Dermis blood vessel endothelial cell (primary cell): ENCODE measurements at regions not wholly inside any gene's neighbourhood (a gene's known extent, or its start where the extent isn't known, plus 50 kb on each side); places are given as distances from the start of the nearest gene placed in this dataset.
"Not testable (repeated sequence)": the region's sequence is repeated elsewhere in the genome, so short reads cannot be mapped to it uniquely, and the experiment has no call there.

Source experiments
- DNase-seq: peaks from one replicate; pipeline ENCODE4 v3.0.0; 2010

DNA sequence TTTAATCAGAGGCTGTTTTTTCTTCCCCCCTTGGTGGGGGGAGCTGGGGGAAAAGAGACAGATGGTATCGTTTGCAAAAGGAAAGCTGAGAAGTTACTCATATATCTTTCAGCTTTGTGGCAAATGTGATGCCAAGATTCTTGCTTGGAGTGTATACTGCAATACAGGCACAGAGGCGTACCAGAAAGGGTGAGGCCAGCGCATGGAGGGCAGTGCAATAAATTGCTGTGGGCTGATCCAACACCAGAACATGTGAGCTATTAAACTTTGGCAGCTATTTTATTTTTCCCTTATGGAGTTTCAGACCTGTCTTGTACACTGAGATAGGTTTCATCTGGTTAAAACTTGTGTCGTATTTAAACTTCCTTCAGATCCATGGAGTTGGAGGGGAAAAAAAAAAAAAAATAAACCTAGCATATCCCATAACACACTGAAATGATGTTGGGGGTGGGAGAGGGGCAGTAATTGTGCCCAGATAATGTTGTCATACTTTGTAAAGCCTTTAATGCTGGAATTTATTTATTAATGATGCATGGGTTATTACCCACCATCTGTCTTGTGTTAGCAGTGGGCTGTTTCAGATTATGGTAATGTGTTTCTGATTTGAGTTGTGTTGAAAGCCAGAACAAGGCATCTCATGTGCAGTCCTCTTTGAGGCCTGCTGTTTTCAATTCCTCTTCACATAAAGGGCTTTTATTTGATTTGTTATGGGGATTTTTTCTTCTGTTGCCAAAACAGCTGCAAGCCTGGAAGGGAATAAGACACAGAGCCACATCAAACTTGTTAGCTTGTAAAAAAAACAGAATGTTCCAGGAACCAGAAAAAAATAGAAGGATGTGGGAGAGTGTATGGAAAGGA is 891.3 kb downstream of the TLE1 start:
- DNase-seq = no peak

DNA sequence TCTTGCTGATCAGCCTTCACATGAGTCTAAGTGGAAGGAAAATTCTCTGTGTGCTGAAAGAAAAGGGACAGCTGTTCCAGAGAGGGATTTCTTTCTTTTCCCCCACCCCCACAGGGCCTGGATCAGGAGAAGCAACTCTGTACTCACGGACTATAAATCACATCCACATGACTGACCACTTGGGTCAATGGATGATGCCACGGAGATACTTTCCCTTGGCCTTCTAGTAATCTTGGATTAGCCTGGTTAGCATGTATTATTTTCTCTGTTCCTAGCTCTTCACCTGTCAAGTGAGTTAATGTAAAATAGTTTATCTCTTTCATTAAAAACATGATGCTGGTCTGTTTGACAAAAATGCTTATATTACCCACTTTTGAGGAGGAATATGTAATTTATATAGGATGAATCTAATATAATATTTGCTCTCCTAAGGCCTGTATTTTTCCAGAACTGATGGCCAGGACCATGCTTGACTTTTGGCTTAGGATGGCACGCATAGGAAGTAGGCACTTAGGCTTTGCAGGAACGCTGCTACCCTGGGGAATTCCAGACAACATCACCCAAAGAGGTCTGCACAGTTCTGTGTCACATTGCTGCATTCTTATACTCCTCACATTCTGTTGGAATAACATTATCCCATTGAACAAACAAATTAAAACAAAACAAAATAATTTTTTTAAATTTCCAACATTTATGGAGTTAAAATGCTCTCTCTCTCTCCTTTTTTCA is 892.1 kb downstream of the TLE1 start:
- no peak for DNase-seq

DNA sequence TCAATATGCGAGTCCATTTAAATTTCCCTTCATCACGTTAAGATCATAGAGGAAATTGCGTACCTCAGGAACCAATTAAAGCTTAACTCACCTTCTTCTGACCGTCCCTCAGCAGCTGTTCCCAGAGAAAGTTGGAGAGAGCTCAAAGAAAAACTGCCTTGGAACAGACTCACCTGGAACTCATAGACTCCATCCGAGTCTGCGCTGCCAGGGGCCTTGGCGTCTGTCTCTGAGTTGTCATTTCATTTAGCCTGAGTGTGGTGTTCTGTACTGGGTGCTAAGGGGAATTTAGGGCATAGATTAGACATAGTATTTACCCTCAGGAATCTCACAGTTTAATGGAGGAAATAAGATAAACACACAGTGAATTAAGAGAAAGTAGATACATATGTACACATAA is 892.7 kb downstream of the TLE1 start:
- DNase-seq = no peak

DNA sequence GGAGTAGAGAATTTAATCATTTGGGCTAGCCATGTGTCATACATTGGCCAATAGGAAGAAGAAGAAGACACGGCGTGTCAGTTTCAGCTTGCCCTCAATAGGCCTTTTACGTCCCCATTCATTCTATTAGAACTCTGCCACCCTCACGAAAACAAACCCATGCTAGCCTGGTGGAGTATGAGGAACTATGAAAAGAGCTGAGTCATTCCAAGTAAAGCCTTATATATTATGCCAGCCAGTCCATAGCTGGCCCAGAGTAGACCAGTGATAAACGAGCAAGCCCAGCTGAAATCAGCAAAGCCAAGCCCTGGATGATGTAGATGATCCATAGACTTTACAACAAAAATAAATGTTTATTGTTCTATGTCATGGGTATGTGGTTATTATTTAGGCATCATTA is 895.1 kb downstream of the TLE1 start:
- no peak for DNase-seq

DNA sequence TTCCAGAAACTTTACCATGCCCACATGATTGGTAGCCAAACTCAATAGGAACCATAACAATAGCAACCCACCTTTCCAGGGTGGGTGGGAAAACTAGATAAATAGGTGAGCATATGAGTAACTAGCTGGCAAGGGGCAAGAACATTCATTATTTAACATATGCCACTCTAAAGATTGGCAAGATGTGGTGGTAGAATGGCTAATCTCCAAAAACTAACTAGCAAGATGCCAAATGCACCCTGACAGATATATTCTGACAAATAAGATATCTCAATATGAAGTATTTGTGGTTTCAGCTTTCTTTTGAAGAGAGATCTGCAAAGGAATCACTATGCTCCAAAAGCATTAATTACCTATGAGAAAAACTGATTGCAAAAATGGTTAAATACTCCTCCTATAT is 895.6 kb downstream of the TLE1 start:
- DNase-seq = no peak

DNA sequence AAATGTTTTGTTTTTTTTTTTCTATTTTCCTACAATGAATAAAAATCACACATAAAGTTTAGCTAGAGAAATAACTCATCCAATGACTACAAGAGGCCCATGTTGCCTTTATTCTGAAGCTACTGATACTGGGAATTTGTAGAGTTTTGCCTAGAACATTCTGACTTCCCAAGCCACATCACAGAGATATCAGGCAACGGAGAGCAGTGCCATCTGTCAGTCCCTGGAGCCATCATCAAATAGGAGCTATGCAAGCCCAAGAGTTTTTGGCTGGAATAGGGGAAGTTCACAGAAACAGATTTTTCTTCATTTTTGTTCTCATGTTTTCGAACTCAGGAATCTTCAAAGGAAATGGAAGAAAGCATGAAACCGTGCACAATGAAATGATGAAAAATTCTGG is 896.6 kb downstream of the TLE1 start:
- DNase-seq = no peak

DNA sequence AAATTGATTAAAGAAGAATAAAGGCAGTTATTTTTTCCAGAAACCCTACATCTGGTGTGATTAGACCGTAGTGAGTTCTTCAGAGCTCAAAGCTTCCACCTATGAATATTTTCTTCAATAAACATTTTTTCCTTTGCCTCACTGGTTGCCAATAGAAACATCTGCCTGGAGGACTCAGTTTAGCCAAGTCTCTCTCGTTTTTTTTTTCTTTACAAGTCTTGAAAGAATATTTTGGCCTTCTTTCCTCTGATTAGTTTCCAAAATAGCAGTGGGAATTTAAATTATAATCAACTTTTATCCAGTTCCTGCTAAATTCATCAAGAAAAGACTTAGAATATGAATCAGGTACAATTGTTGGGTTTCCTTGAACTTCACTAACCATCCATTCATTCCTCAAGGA is 897.5 kb downstream of the TLE1 start:
- DNase-seq = no peak

DNA sequence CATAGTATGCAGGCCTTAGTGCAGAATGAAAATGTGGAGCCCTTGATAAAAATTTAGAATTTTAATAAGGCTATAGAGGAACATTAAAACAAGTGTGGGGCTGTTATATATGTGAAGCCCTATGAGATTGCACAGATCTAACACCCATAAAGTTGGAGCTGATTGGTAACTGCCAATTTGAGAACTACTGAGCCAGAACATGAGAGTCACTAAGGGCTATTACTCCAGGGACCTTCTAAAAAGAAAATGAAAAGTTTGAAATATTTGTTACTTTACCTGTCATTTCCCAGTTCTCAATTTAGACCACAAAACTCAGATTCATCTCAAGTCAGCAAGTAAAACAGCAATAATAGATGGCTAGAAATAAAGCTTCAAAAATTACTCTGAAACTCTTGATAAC is 898.6 kb downstream of the TLE1 start:
- DNase-seq = no peak

DNA sequence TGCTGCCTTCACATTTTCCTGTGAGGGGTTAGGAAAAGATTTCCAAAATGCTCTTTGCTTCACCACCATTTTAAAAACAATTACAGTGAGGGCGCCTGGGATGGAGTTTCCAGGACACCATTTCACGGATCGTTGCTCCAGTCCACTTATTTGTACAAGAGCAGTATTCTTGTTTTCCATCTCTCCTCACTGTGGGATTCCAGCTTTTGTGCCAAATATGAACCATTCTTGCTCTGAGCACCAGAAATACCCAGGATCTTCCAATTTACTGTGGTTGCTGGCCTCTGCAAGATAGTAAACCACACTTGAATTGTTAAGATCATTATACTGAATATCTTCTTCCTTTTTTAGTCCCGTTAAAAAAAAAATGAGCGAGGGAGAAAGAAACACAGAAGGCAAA is 899.5 kb downstream of the TLE1 start:
- no peak for DNase-seq

DNA sequence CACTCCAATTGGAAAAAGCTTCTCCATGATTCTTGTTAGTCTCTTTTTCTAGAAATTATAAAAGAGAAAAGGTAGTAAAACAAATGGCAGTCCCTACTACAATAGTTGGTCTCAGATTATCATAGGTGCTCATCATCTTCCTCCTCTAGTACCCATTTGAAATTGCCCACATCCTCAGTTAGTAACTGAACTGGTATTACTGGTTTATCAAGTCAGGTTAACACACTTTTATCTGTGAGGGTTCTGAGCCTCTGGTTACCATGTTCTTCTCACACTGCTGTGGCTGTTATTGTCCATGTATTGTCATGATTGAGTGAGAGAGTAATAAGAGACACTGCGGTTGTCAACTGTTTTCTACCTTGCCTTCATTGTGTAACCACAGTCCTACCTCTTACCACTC is 901.7 kb downstream of the TLE1 start:
- DNase-seq = no peak

DNA sequence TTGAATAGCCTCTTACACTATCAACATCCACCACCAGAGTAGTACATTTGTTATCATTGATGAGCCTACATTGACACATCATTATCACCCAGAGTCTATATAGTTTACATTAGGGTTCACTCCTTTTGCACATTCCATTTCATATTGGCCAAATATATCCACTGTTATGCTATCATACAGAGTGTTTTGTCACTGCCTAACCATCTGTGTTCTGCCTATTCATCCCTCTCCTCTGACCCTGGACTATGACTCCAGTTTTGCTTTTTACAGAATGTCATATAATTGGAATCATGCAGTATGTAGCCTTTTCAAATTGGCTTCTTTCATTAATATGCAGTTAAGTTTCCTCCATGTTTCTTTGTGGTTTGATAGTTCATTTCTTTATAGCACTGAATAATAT is 904.7 kb downstream of the TLE1 start:
- DNase-seq = no peak

DNA sequence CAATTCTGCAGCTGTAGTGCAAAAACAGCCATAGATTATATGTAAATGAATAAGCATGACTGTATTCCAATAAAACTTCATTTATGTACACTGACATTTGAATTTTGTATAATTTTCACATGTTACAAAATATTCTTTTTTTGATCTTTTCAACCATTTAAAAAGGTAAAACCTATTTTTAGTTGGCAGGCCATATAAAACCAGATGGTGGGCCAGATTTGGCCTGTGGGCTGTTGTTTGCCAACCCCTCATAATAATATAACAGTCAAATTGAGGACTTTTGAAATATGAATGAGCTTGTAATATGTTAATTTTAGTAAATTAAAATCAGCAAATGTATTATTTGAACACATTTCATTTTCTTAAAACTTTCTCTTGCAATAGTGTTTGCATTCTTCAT is 913.4 kb downstream of the TLE1 start:
- DNase-seq = no peak

DNA sequence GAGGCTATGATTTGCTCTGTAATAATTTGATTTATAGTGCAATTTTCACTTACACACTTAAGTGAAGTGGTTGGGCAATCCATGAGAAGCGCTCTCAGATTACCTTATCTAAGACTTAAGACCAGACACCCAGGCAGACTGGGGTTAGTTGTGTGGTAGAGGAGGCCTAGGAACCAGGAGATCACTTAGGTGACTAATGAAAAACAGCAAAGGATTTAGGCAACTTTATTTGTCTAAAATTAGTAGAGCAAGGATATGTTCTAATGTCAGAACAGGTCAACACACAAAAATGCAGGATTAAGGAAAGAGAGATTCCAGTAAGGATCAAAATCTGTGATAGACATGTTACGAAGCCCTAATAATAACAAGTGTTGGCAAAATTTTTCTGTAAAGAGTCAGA is 913.8 kb downstream of the TLE1 start:
- no peak for DNase-seq

DNA sequence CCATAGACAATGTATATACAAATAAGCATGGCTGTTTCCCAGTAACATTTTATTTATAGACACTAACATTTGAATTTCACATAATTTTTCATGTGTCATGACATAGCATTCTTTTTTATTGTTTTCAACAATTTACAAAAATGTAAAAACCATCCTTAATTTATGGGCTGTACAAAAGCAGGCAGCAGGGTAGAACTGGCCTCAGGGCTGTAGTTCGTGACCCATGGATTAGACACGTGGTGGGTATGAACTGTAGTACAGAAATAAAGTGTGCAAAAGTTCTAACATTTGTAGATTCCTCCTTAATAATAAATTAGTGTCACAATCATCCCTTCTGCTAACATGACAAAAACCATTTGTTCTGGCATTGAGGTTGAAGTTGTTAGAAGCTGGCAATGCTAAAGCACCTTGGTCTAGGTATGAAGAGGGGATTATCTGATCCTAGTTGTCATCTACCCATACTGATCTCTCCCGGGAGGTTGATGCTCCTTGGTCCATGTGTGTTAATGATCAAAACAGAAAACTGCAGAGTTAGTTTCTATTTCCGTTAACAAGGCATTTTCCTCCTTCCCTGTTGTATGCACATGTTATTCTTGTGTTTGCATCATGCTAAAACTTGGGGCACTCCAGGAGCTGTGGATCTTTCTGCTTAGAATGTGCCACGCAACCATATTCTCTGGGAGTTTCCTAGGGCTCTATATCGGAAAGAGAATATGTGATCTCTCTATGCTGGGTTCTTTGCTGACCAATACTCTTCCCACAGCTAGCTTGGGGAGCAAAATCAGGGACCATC is 917.6 kb downstream of the TLE1 start:
- DNase-seq = no peak

DNA sequence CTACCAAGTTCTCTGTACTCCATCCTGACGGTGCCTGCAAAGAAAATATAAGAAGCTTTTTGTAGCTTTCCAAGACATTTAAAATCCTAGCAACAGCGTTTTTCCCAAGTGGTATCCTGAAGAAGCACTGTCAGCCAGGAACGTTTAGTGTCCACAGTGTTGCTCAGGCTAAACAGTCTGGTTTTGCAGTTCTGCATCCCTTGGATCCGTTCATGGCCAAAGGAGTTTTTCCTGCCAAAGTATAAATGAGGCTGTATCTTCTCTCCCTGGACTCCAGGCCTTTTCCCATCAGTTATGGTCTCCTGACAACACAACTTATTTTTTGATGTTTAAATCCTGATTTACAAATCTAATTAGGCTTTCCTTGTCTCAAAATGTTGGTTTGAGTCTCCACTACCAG is 925.8 kb downstream of the TLE1 start:
- no peak for DNase-seq

DNA sequence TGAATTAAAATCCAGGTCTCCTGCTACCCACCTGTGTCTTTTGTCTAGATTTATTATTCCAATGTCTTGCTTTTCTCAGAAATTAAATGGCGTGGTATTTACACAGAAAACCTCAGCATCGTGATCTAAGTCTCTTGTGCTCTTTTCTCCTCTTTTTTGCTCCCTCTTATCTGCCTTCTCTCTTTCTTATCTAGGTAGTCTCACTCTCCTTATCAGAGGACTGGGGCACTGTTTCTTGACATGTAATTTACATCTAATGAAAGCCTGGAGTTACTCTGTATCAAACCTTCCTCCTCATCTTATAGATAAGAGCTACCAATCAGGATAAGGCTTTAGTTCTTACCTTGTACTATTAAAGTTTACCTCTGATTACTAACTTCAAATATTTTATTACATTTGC is 933.8 kb downstream of the TLE1 start:
- DNase-seq = no peak

DNA sequence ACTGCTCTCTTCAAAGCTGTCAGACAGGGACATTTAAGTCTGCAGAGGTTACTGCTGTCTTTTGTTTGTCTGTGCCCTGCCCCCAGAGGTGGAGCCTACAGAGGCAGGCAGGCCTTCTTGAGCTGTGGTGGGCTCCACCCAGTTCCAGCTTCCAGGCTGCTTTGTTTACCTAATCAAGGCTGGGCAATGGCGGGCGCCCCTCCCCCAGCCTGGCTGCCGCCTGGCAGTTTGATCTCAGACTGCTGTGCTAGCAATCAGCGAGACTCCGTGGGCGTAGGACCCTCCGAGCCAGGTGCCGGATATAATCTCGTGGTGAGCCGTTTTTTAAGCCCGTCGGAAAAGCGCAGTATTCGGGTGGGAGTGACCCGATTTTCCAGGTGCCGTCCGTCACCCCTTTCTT is 942.3 kb downstream of the TLE1 start:
- not testable (repeated sequence) for DNase-seq

DNA sequence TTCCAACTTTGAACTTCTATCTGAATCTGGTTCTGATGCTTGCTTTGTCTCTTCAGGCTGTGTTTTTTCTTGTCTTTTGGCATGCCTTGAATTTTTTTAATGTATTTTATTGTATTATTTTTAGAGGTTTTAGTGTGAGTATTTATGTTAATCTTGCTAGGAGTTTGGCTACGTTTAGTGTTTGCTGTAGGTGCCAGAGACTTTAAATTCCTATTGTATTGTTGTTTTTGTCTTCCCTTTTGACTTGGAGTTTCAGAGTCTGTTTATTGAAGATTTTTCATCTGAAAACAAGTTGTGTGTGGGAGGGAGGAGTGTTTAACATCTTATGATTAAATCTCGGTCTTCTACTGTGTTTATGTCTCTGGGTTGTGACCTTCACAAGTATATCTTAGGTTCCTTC is 956.8 kb downstream of the TLE1 start:
- DNase-seq = no peak

DNA sequence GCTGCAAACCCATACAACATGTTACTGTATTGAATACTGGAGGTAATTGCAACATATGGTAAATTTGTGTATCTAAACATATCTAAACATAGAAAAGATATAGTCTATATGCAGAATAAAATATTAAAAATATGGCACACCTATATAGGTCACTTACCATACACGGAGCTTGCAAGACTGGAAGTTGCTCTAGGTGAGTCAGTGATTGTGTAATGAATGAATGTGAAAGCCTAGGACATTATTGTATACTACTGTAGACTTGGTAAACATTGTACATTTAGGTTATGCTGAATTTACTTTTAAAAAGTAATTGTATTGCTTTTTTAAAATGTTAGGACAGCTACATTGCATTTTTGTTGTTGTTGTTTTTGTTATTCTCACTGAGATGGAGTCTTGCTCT is 968.8 kb downstream of the TLE1 start:
- DNase-seq = no peak

DNA sequence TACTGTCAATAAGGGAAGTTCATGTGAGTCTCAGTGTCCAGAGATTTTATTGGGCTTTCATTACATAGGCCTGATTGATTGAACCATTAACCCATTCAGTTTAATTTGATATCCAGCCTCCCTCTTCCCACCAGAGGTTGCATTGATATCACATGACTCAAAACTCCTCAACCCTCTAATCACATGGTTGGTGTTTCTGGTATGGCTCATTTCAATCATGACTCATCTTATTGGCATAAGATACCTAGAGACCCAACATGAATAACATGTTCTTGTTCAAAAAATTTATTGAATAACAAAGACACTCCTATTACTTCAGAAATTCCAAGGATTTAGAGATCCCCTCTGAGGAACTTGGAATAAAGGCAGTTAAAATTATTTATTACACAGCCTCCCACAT is 982.2 kb downstream of the TLE1 start:
- DNase-seq = no peak

DNA sequence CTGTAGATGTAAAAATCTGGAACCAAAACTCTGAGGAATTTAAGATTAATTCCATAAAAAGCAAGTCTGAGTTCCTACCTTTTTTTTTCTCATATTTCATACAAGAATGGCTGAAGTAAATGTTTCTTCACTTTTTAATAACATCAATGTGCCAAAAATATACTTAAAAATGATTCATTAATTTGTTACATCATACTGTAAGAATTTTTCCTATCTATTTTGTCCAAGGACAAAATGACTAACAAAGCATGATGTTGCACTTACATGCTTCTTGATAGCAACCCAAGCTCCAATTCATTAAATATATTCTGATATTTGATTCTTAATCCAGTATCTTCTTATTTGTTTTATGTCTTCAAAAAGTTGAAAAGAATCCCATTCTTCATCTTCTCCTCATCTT is 988.3 kb downstream of the TLE1 start:
- DNase-seq = no peak

DNA sequence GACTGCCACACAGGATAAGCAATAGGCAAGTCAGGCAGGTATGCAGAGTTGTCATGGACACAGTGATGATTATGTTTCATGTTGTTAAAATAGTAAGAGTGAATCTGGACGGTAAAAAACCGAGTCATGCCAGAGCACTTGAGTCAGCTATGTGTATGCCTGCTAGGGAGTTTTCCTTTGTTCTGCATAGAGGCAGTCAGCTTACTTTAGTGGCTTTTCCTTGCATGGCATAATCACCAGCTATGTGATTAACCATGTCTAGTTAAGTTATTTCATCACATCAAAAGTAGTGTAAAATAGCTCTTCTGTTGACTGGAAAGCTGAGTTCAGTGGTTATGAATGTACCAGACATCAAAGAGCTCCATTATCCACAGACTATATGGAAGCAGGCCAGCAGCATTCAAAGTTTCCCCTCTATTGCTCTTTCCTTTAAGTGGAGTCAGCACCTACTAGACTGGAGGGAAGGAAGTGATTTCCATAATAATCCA is 989.8 kb downstream of the TLE1 start:
- DNase-seq = no peak

DNA sequence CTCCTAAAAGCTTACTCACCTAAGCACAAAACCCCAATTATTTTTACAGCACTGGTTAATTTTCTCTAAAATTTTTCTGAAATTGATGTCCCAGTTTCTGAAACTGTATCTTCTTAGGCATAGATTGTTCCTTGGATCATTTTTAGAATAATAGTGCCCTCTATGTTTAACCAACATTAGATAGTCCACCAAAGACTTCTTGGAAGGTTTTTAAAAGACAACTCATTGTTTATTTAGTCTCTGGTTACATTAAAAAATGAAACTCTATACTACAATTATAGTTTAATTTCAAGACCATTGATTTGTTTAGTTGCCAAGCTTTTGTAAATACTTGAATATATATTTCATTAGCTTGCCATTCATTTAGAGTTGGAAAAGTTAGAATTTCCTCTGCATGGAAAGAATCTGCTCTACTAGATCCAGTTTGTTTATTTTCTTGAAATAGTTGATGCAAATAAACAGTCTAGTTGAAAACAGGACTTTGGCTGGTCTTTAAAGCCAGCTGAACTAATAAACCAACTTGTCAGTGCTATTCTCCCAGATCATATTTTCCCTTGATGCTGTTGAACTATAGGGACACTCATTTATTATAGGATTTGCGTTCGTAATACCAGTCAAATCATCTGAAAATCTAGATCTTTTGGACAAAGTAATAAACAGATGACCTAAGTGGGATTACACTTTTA is 990.5 kb downstream of the TLE1 start:
- no peak for DNase-seq
